OCI-LY3 (cell line): ENCODE measurements at regions not wholly inside any gene's neighbourhood (a gene's known extent, or its start where the extent isn't known, plus 50 kb on each side); places are given as distances from the start of the nearest gene placed in this dataset.

Source experiments
- H2AFZ ChIP-seq: fragments of 200-600, 300-600 bp; shearing (Covaris generic); 2 replicates; pipeline ENCODE4 v1.6.0; 2014; ENCODE audit warnings: antibody characterized with exemption, low read depth, low read length
- H3K27ac ChIP-seq: fragments of 200-600, 300-600 bp; sonication (generic); 2 replicates; pipeline ENCODE4 v1.5.1; 2014; ENCODE audit warnings: mild to moderate bottlenecking, low read length, moderate library complexity, mixed read lengths
- H3K27me3 ChIP-seq: fragments of 200-600, 300-600 bp; sonication (generic); 2 replicates; pipeline ENCODE4 v1.6.1; 2014; ENCODE audit warnings: low read depth, low read length, mixed read lengths
- H3K36me3 ChIP-seq: fragments of 200-600, 300-600 bp; sonication (generic); replicated peaks from 2 replicates; pipeline ENCODE3; 2014; ENCODE audit warnings: low read depth, low read length, mixed read lengths
- H3K4me1 ChIP-seq: fragments of 300-600, 200-600 bp; sonication (generic); 2 replicates; pipeline ENCODE4 v1.6.1; 2014; ENCODE audit warnings: low read length, mixed read lengths
- H3K4me2 ChIP-seq: fragments of 200-600, 300-600 bp; sonication (generic); 2 replicates; pipeline ENCODE4 v1.6.1; 2014; ENCODE audit warnings: low read length, mixed read lengths
- H3K4me3 ChIP-seq: fragments of 300-600, 200-600 bp; sonication (generic); 2 replicates; pipeline ENCODE4 v1.5.1; 2014; ENCODE audit warnings: antibody characterized with exemption, mild to moderate bottlenecking, low read length, moderate library complexity
- H3K79me2 ChIP-seq: fragments of 300-600, 200-600 bp; shearing (Covaris generic); 2 replicates; pipeline ENCODE4 v1.6.1; 2014; ENCODE audit warnings: mild to moderate bottlenecking, low read length, mixed read lengths
- H3K9ac ChIP-seq: fragments of 300-600, 200-600 bp; shearing (Covaris generic); 2 replicates; pipeline ENCODE4 v1.6.0; 2014; ENCODE audit warnings: mild to moderate bottlenecking, low read length, moderate library complexity
- H3K9me3 ChIP-seq: fragments of 200-600, 300-600 bp; shearing (Covaris generic); 2 replicates; pipeline ENCODE4 v1.6.1; 2014; ENCODE audit warnings: low read length, mixed read lengths; ENCODE audit not compliant: insufficient read depth
- H4K20me1 ChIP-seq: fragments of 200-600, 300-600 bp; sonication (generic); 2 replicates; pipeline ENCODE4 v1.6.1; 2016; ENCODE audit warnings: low read length, mixed read lengths; ENCODE audit not compliant: insufficient read depth
- CTCF ChIP-seq: fragments of 200-600, 300-600 bp; sonication (generic); IDR thresholded peaks from 2 replicates; pipeline ENCODE4 v1.5.1; 2014; ENCODE audit warnings: antibody characterized with exemption, low read length, low read depth
- EZH2phosphoT487 ChIP-seq: fragments of 200-600 bp; shearing (Covaris generic); IDR thresholded peaks from 2 replicates; pipeline ENCODE4 v1.6.1; 2018; ENCODE audit warnings: antibody characterized with exemption, mixed run types, low read depth

GRCh38 chr1:22383526-22384294, 67.9 kb upstream of the ZBTB40 start:
- no peak overlapping the region for H3K9ac ChIP-seq
- no peak overlapping the region for H3K4me3 ChIP-seq
- no peak overlapping the region for H3K27ac ChIP-seq
- no peak for TF ChIP-seq EZH2phosphoT487
- TF ChIP-seq CTCF = no peak
- no peaks in the 10 kb centered on the region for H3K4me1 ChIP-seq
- no peak overlapping the region for H3K4me2 ChIP-seq
- no peaks in the 10 kb centered on the region for H4K20me1 ChIP-seq
- H3K9me3 ChIP-seq = no peaks in the 10 kb centered on the region
- H3K27me3 ChIP-seq = peaks cover 5% of the 10 kb centered on the region; the same call in 1 of the 2 replicates
- H3K79me2 ChIP-seq = no peaks in the 10 kb centered on the region
- H3K36me3 ChIP-seq = no peaks in the 10 kb centered on the region
- no peak overlapping the region for H2AFZ ChIP-seq

GRCh38 chr1:22385537-22385936, 66.1 kb upstream of the ZBTB40 start:
- H3K36me3 ChIP-seq = no peaks in the 10 kb centered on the region
- no peak for TF ChIP-seq CTCF
- TF ChIP-seq EZH2phosphoT487 = no peak
- no peaks in the 10 kb centered on the region for H3K9me3 ChIP-seq
- no peaks in the 10 kb centered on the region for H3K79me2 ChIP-seq
- no peak overlapping the region for H3K4me2 ChIP-seq
- H2AFZ ChIP-seq = no peak overlapping the region
- H3K27me3 ChIP-seq = peaks cover 5% of the 10 kb centered on the region; the same call in 1 of the 2 replicates
- no peaks in the 10 kb centered on the region for H3K4me1 ChIP-seq
- no peak overlapping the region for H3K9ac ChIP-seq
- H3K4me3 ChIP-seq = no peak overlapping the region
- H4K20me1 ChIP-seq = no peaks in the 10 kb centered on the region
- no peak overlapping the region for H3K27ac ChIP-seq

GRCh38 chr1:22386774-22387173, 64.9 kb upstream of the ZBTB40 start:
- no peaks in the 10 kb centered on the region for H4K20me1 ChIP-seq
- no peak overlapping the region for H3K9ac ChIP-seq
- H3K27ac ChIP-seq = no peak overlapping the region
- no peaks in the 10 kb centered on the region for H3K4me1 ChIP-seq
- no peak overlapping the region for H2AFZ ChIP-seq
- no peak for TF ChIP-seq CTCF
- TF ChIP-seq EZH2phosphoT487 = no peak
- no peaks in the 10 kb centered on the region for H3K79me2 ChIP-seq
- no peaks in the 10 kb centered on the region for H3K36me3 ChIP-seq
- H3K4me2 ChIP-seq = no peak overlapping the region
- no peak overlapping the region for H3K4me3 ChIP-seq
- no peaks in the 10 kb centered on the region for H3K9me3 ChIP-seq
- H3K27me3 ChIP-seq = peaks cover 5% of the 10 kb centered on the region; the same call in 1 of the 2 replicates

- Histone ChIP-seq H3K79me2 (no peaks in the 10 kb centered on the region), H3K36me3 (no peaks in the 10 kb centered on the region), H3K27me3 (peaks cover 3% of the 10 kb centered on the region; the same call in 1 of the 2 replicates), H3K4me3 (no peak overlapping the region), H3K27ac (no peak overlapping the region), H3K4me2 (no peak overlapping the region), H2AFZ (no peak overlapping the region), H3K9me3 (no peaks in the 10 kb centered on the region), H4K20me1 (no peaks in the 10 kb centered on the region), H3K9ac (no peak overlapping the region), H3K4me1 (no peaks in the 10 kb centered on the region)
- TF ChIP-seq EZH2phosphoT487 (no peak), CTCF (no peak)
Observed at GRCh38 chr1:22387919-22388580, 63.6 kb upstream of the ZBTB40 start.
